Activated CD4-positive, alpha-beta T cell treated with anti-CD3 and anti-CD28 coated beads for 48 hours (primary cell): ENCODE measurements at regions not wholly inside any gene's neighbourhood (a gene's known extent, or its start where the extent isn't known, plus 50 kb on each side); places are given as distances from the start of the nearest gene placed in this dataset.
"Not testable (repeated sequence)": the region's sequence is repeated elsewhere in the genome, so short reads cannot be mapped to it uniquely, and the experiment has no call there.

Source experiments
- DNase-seq: peaks from one replicate; pipeline ENCODE4 v3.0.0-alpha.2; 2020

DNA sequence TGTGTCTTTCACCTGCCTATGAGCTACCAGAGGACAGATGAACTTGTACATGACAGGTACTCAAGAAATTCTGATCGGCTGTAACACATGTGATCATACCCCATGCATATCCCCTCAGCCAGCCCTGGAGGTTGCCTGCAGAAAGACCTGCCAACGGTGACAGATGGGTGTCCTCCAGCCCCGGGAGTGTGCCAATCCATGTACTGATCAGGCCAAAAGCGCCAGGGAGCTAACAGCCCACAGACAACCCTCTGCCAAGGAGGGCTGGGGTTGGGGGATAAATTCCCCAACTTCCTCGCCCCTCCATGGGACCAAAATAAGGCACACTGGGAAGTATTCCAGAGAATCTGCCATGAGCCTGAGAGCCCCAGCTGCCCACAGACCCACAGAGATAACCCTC is 189.4 kb downstream of the CCT6B start:
- DNase-seq = no peak

DNA sequence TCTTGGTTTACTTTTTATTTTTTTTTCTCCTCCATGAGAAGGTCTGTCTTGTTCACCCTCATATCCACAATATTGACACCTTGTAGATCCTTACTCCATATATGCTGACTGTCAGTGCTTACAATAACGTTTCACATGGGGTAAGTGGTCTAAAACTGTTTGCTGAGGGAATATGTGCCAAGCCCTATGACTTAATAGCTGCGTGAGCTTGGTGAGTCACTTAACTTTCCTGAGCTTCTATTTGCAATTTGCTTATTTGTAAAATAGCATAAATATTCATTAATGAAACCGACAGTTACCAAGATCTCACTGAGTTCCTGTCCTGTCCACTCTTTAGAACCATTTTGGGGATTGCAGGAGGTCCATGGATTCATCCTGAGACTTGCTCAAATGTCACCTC is 190.7 kb downstream of the CCT6B start:
- DNase-seq = no peak

DNA sequence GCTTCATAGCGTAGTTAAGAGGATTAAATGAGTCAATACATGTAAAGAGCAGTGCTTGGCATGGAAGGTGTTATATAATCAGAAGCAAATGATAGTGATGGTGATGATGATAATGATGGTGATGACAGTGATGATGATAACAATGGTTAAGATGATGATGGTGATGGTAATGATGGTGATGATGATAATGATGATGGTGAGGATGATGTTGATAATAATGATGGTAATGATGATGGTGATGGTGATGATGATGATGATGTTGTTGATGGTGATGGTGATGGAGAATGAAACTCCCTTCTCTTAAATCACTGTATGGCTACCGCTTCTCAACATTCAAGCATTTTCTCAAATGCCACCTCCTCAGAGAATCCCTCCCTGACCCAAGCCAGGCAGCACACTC is 190.5 kb downstream of the TMEM132E start:
- DNase-seq = no peak

DNA sequence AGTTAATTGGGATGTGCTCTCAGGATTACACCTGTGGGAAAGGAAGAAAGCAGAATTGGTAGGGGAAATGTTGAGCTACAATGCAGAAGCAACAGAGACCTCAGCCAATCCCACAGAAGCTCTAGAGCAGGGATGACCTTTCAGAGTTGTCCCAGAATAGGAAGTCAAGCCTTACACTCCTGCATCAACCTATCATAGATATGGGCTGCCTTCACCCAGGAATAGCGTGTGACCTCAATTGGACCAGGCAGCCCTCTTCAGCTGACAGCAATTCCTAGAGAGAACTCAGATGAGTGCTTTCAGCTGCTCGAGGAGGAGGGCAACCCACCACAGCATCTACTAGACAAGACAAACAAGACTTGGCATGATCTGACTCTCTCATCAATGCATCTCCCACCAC is 189.7 kb downstream of the TMEM132E start:
- no peak for DNase-seq

DNA sequence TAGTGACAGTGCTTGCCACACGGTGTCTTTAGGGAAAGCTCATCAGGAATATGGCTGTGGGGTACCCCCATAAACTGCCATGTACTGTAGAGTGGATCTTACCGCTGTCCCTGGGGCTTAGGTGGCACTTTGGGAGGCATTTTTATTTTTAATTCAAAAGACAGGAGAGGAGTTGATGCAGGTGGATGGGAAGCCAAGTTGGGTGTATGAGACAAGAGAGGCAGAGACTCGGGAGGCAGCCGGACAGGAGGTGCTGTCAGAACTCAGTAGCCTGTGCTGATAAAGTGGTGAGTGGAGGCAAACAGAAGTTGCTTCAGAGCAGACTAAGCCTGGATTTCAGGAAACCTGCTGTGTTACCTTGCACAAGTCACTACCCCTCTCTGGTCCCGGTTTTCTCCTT is 185.9 kb downstream of the TMEM132E start:
- no peak for DNase-seq

DNA sequence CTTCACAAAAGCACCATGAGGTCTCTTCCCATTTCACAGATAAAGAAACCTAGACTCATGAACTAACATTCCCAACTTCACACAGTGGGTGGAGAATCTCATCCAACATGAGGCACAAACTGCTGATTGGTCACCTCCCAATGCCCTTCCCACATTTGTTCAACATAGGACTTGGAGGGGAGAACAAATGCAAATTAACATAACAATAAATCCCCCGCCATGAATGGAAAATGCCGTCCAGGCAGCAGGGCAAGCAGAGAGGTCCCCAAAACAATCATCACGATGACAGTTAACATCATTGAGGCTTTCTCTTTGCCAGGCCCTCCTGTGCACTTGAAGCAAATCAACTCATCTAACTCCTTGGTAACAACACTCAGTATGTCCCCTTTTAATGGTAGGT is 185.3 kb downstream of the TMEM132E start:
- no peak for DNase-seq

DNA sequence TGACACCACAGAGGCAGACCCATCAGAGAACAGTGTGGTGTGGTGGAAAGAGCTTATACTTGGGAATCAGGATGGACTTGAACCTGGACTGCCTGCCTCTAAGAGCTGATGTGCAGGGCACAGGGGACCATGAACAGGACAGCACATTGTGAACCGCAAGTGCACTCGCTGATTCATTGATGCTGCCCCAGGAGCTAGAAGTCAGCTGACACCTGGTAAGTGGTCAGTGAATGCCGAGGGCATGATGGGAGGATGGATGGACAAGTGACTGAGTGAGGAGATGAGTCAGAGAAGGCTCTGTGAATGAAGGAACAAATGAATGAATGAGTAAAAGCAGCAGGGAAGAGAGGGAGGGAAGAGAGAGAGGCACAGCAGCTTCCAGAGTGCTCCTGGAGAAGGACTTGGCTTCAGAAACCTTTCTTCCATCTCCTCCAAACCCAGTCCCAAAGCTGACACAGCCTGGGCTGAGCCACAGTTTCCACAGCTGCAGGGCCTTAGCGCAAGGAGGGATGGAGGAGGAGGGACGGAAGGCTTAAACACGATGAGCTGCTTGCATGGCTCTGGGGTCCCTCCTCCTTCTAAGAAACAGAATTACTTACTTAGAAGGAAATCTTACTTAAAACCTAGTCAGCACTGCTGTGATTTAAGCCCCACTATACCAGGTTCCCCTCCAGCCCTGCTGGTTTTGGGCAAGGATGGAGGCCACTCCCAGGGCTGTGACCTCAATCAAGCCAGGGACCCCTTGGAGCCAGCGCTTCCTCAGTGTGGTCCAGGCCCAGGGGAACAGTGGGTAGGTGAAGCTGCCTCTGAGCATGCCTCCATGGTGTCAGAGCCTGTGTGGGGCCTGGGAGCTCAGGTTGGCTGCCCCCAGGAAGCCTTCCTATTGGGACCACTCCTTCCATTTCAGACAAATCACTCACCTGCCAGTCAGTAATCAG is 184.6 kb downstream of the TMEM132E start:
- no peak for DNase-seq

DNA sequence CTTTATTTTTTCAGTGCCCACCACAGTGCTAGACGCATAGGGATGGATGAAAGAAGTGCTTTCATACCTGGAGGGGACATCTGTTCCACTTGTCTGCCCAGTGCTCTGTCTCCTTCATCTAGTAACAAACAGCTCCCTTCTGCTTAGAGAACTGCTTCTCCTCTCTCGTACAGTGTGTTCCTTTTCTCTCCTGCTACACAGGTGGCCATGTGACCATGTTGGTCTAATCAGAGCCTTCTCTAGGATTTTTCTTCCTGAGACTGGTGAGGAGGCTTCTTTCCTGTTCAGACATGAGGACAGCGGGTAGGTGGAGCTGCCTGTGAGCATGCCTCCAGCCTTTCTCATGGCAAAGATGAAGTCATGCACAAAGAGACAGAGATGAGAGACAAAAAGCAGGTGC is 182.7 kb downstream of the TMEM132E start:
- no peak for DNase-seq

DNA sequence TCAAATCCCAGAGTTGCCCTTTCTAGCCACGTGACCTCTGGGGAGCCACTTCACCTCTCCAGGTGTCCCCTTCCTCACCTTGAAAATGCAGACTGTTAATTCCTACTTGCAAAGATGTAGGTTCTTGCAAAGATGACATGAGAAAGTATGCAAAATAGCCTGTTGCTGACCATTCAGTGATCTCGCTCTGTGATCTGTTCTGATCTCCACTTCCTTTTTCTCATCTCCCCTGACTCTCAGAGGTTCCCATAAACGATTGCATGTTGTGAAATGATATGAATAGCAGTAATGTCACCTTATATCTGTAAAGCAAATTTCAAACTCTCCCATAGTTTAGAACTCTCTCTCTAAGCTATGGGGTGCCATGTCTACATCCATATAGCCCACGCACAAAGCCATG is 182.3 kb downstream of the TMEM132E start:
- no peak for DNase-seq

DNA sequence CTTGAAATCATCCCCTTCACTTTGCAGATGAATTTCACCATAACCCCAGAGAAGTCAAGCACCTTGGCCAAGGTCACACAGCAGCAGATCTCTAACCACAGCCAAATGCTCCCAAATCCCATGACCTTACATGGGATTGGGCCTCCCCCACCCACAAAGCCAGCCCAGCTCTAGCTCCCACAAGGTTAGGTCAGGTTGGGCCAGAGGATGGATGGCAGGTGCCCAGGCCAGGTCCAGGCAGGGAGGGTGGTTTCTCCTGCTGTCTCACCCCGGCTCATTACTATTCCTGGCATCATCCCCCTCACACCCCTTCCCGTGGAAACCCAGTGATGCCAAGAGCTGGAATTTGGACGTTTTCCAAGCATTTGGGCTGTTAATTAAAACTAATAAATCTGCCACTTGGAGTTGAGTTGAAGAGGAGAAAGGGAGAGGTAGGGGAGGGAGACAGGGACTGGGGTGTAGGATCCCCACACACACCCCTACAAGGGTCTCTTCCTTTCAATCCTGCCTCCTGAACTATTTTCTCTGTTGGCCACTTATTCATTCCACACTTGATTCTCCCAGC is 181.6 kb downstream of the TMEM132E start:
- no peak for DNase-seq

DNA sequence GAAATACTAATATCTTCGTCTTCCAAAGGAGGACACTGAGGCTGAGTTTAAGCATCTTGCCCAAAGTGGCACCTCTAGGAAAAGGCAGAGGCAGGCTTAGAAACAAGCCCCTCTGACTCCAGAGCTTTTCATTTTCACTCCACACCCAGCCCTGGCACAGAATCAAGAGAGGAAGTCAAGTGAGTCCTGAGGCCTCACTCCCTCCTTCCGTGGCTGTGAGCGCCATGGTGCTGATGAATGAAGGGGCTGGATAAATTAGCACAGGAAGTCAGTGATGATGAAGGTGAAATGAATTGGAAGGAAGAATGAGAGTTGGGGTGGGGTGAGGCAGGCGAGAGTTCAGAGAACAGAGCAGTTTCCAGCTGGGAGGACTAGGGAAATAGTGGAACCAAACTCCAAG is 179.3 kb downstream of the TMEM132E start:
- DNase-seq = no peak

DNA sequence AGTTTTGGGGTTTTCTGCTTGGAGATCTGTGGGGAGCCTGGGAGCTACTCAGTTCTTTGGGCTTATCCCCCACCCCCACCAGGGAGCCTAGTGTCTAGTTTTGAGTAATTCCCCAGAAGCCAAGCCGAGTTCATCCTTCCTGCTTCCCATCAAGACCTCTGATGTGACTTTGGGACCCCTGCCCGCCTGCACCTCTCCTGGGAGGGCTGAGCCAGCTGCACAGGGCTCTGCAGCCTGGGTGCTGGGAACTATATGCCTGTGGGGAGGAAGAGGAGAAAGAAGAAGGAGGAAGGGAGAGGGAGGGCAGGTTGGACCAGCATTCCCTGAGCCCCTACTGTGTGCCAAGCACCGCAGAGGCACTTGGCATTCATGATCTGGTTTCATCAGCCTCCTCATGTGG is 178.9 kb downstream of the TMEM132E start:
- no peak for DNase-seq

DNA sequence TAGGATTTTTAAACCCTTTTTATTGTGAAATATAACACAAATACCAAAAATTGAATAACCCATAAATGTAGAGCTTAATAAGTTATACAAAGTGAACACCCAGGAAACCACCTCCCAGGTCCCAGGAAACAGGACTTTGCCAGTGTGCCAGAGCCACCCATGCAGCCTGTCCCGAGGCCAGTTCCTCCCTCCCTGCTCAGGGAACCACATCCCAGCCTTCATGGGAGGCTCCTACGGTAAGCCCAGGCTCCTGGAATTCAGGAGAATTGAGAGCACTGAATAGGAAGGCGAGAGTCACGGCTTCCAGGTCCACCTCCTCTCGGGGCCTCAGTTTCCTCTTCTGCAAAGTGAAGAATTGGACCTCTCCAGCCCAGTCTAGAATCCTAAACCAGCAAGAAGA is 178.2 kb downstream of the TMEM132E start:
- no peak for DNase-seq

DNA sequence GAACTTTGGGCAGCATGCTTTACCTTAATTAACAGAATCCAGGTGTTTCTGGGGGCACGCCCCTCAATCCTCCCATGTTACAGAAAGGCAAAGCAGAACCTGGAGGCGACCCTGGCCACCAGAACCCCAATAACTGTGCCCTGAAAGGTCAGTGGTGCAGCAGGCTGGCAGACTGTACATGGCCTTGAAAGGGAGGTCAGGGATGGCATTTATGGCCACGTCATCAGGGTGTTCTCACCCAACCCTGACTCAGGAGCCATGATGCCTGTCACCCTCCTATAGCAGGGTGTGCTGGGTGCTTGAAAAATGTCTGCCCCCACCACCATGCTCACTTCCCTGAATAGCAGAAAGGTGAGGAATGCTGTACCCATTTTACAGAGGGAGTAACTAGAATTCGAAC is 177.7 kb downstream of the TMEM132E start:
- DNase-seq = no peak

DNA sequence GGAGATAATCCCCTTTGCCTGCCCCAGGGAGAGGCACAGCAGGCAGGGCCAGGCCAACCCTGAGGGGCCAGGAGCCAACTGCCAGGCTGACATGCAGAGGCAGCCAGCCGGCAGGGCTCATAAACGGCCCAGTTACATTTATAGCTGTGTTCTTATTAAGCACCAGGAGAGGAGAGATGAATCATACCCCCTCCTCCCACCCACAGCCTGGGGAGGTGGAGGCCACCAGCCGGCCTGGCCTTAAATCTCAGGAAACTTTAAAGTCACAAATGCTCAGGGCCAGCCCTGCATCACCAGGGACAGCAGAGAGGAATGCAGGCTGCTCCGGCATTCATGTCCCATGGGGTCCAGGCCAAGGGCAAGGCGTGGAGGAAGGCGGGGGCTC is 177.2 kb downstream of the TMEM132E start:
- DNase-seq = no peak

DNA sequence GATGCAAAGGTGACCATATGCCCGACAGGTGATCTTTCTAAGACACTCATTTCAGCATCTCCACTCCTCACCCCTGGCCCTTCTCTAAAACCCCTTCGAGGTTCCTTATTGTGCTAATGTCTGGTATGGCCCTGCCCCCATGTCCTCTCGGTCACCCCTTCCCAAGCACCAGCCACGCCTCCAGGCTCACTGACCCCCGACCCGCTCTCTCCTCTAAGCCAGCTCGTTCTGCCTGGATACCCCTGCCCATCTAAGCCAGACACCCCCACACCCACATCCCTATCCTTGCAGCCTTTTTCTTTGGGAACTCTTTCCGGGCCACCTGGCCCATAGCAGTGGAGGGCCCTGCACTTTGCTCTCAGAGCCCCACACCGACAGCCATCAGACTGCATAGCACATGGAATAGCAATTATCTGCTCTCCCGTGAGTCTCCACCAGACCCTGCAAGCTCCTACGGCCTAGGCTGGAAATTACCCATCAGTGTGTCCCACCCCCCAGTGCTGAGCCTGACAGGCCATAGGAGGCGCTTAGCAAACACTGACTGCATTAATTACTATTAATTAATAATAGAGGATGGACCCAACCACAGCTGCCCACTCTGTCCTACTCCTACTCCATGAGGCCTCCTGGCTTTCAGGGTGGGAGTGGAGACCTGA is 176.7 kb downstream of the TMEM132E start:
- DNase-seq = no peak

DNA sequence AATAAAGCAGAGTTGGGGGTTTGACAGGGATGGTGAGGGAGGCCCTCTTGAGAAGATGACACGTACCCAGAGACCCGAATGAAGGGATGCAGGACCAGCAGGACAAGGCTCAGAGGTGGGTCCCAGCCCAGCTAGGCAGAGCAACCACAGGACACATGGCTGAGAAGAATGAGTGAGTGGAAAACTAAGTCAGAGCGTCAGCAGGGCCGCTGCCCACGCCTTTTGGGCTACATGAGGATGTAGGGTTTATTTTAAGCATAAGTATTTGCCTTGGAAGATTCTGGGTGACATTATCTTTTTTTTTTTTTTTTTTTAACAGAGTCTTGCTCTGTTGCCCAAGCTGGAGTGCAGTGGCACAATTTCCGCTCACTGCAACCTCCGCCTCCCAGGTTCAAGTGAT is 176.0 kb downstream of the TMEM132E start:
- DNase-seq = no peak

DNA sequence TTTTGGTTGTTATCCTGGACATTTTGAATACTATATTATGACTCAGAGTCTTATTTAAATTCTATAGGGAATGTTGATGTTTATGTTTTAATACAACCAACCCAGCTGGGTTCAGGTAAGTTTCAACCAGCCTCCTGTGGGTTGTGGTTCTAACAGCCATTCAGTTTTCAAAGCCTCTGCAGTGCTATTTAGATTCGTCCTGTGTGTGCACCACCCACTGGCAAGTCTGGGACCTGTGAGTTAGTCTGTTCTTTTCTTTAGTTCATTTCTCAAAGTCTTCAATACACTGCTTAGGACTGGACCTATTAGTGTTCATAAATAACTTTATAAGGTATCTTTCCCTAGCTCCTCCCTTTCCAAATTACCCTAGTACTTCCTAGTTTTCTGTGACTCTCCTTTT is 170.6 kb downstream of the TMEM132E start:
- no peak for DNase-seq

DNA sequence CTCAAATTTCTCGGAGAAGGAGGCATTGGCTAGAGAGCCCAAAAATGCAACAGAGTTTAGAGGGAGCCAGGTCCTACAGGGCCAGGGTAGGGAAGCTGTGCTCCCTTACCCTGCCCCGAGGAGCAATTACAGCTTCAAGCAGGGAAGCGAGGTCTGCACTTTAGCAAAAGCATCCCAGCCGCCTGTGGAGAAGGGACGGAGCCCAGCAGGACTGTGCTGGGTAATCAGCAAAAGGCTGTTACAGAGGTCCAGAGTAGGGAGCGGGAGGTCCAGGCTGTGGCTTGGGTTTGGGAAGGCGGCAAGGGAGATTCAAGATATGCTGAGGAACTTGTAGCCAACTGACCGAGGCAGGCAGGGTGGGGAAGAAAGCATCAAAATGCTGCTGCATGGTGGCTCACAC is 162.6 kb downstream of the TMEM132E start:
- DNase-seq = no peak

DNA sequence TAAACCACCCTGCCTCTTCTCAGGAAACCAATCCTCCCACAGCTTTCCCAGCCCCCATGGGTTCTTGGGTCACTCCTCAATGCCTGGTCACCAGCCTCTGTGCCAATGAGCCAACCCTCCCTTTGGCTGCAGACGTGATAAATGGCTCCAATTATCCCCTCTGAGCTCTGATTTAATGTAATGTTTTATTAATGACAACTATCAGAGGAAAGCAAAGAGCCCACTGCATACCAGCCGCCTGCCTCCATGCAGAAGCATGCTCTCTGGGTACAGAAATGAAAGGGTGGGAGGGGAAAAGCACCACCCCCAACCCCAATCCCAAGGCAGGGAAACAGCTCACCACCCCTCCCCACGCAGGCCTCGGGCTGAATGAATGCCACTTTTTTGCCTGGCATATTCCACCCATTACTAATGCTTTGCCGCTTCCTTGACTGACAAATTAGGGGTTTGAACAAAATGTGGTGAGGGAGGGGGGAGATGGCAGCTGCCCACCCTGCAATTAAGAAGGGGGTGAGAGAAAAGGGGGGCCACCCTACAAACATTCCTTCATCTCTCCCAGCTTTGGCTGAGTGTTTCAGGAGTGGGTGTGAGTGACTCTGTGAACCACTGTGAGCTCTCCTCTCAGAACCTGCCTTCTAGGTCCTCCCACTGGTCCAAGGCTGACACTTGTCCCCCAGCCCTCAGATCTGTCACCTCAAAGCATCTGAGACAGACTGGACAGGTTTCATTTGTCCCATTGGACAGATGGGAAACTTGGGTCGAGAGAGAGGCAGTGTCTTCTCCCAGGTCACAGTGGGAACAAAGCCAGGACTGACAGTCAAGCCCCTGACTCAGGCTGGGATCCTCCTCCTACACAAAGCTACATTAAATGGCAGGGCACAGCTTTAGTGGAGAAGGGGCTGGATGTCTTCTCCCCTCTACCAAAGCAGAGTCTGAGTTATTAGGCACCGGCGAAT is 161.5 kb downstream of the TMEM132E start:
- DNase-seq = no peak

DNA sequence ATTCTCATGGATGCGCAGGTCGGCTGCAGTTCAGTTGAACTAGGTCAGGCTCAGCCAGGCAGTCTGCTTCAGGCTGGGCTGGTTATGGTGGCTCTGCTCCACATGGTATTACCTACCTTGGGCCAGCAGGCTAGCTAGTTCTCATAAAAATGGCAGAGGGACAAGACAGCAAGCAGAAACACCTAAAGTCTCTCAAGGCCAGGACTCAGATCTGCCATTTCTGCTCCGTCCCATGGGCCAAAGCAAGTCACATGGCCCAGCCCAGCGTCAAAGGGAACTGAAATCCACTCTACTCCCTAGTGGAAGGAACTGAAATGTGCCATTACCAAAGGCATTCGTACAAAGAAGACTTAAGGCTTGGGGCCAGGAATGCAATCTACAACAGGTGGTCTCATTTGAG is 160.0 kb downstream of the TMEM132E start:
- no peak for DNase-seq

DNA sequence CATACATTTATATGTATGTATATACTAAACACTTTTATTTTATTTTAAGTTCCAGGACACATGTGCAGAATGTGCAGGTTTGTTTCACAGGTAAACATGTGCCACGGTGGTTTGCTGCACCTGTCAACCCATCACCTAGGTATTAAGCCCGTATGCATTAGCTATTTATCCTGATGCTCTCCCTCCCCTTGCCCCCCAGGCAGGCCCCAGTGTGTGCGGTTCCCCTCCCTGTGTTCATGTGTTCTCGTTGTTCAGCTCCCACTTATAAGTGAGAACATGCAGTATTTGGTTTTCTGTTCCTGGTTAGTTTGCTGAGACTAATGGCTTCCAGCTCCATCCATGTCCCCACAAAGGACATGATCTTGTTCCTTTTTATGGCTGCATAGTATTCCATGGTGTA is 158.3 kb downstream of the TMEM132E start:
- DNase-seq = not testable (repeated sequence)

DNA sequence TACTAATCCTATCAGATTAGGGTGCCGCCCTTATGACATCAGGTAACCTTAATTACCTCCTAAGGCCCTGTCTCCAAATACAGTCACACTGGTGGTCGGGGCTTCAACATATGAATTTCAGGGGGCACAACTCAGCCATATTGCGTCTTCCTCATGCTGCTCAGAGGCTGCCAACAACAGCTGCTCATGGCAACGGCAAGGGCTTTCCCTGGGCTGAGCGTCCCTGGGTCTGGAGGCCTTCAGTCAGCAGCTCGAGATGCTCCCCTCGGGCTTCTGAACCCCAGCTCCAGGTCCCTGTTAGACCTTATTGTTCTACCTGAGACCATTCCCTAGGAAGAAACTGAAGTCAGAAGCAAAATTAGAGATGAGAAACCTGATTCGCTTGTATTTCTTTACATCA is 157.2 kb downstream of the TMEM132E start:
- DNase-seq = no peak
